ENCODE measurements at regions not wholly inside any gene's neighbourhood (a gene's known extent, or its start where the extent isn't known, plus 50 kb on each side); places are given as distances from the start of the nearest gene placed in this dataset.

DNA sequence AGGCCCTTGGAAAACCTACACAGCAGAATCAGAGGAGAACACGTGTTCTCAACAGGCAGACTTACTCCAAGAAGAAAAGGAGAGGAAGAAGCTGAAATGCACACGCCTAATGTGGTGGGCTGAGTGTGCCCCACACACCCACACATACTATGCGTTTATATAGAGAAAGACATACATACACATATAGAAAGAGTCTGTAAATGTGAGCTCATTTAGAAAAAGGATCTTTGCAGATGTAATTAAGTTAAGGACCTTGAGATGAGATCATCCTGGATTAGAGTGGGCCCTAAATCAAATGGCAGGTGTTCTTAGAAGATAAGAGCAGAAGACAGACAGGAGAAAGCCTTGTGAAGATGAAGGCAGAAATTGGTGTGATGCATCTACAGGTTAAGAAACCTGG, 87.2 kb upstream of the KLF3 start:
- no peak overlapping the region for H3K27ac ChIP-seq (ENCODE audit: low read depth, low read length)
- WGBS, 3 donors = 89 to 97% (median 95%) methylated on average over 3 of the region's 3 CpGs

DNA sequence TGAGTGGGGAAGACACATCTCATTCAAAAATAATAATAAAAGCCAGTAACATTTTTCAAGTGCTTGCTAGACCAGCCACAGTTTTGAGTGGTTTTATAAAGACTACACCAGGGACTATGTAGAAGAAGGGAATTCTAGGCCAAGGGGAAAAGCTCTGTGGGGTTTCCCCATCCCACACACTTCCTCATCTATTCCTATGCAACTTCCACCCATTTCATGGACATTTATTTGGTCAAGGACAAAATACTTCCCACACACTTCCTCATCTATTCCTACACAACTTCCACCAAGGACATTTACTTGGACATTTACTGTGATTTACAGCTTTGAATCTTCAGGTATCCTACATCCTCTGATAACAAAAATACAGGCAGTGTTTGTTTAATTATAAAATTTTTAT, 86.5 kb upstream of the KLF3 start:
- no peak overlapping the region for H3K27ac ChIP-seq (ENCODE audit: low read depth, low read length)

DNA sequence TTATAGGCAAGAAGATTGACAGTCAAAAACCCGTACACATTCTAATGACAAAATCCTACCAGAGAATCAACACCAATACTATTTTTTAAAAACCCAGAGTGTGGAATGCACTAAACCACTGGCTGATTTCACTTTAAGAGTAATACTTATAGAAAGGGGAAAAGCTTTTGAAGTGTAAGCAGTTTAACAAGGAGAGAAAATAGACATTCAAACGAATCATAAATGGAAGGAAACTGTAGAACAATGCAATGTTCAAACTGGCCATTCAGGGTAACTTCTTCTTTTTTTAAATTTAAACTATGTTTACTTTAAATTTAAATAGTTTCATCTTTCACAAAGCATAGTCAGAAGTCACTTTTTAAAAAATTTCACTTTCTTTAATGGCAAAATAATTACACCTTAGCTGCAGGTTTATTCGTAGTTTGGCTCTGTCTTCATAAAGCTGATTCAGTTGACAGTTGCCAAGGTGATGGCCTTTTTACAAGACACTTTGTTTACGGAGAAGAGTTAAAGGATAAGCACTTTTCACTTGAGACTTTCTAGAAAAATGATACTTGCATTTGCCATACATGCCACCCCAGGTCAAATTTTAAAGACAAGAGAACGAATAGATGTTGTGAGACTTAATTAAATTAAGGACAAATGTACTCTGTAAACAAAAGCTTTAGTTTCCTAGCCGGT, 82.4 kb upstream of the KLF3 start:
- 54 to 64% (median 63%) methylated on average over 6 of the region's 6 CpGs for WGBS, 3 donors
- H3K27ac ChIP-seq (ENCODE audit: low read depth, low read length) = no peak overlapping the region

DNA sequence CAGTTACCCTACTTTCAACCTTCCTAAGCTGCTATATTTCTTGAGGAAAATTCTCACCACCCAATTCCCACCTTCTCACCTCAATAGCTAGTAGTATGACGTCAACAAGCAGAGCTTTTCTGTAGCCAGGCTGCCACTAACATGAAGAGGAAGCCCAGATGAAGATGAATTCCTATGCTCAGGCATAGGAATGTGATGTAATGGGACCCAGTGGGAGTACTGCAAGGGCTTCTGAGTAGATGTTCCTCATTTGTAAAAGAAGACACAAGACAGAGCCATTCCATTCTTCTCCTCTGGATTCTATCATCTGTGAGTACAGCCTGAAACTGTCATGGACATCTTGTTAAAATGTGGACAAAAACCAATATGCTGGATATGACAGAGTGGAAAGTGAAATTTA, 81.6 kb upstream of the KLF3 start:
- WGBS, 3 donors = 63 to 84% (median 72%) methylated on average over 1 of the region's 1 CpG
- H3K27ac ChIP-seq (ENCODE audit: low read depth, low read length) = no peak overlapping the region

DNA sequence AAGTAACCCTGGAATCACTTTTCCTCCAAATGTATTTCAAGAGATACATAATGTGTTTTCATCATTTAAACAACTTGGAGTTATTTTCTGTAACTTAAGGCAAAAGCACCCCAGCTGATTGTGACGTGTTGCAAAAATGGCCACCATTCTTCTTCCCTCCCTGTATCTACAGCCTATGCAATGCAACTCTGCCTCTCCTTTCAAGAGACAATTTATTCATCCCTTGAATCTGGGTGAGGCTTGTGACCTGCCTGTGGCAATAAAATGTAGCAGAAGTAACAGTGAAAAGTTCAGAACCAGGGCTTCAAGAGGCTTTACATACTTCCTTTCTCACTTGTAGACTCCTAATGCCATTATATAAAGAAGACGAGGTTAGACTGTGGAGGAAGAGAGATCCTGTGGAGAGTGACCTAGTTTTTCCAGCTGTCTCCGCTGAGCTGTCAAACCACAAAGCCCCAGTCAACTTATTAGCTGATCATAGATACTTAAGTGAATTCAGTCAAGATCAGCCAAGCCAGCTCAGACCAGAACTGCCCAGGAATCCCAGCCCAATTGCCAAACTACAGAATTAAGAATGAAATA, 81.0 kb upstream of the KLF3 start:
- H3K27ac ChIP-seq (ENCODE audit: low read depth, low read length) = no peak overlapping the region
- 58 to 80% (median 75%) methylated on average over 3 of the region's 3 CpGs for WGBS, 3 donors

DNA sequence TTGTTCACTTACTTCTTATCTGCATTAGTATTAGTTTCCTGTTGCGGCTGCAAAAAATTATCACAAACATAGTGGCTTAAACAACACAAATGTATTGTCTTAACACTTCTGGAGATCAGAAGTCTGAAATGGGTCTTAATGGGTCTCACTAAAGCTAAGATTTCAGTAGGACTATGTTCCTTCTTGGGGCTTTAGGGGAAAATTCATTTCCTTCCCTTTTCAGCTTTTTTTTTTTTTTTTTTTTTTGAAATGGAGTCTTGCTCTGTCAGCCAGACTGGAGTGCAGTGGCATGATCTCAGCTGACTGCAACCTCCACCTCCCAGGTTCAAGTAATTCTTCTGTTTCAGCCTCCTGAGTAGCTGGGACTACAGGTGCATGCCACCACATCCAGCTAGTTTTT, 78.1 kb upstream of the KLF3 start:
- H3K27ac ChIP-seq (ENCODE audit: low read depth, low read length) = no peak overlapping the region
- 62 to 95% (median 81%) methylated on average over 1 of the region's 1 CpG for WGBS, 3 donors

DNA sequence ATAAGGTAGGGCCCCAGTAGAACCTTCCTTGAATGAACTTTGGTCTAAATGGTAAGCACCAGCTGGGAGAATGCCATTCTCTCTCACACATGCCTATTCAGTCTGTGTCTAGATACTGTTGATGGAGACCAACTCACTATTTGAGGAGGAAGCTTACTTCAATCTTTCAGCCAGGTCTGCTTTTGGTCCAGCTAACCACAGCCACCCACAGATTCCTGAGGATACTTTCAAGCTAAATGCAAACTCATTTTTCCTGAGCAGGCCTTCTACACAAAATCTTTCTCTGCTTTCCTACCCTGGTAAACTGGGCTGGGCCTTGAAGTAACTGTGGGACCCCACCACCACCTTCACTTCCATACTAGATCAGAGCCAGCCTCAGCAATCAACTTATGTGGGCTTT, 76.9 kb upstream of the KLF3 start:
- no peak overlapping the region for H3K27ac ChIP-seq (ENCODE audit: low read depth, low read length)

DNA sequence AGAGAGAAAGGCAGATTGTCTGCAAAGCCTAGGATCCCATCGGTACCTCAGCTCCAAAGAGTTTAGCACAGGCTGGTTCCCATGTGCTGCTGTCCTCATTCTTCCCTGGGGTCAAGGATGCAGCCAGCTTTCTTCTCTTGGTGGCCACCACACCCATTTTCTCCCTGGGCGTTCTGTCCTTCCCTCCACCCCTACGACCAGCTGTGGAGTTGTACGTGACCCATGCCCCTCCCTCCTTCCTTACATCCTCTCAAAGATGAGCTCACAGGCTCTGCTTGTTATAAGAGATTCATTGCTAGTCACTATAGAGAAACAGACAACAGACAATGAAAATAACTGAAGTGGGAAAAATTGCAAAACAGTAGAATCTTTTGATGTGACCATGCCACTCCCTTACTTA, 74.0 kb upstream of the KLF3 start:
- WGBS, 3 donors = 57 to 74% (median 60%) methylated on average over 4 of the region's 4 CpGs

DNA sequence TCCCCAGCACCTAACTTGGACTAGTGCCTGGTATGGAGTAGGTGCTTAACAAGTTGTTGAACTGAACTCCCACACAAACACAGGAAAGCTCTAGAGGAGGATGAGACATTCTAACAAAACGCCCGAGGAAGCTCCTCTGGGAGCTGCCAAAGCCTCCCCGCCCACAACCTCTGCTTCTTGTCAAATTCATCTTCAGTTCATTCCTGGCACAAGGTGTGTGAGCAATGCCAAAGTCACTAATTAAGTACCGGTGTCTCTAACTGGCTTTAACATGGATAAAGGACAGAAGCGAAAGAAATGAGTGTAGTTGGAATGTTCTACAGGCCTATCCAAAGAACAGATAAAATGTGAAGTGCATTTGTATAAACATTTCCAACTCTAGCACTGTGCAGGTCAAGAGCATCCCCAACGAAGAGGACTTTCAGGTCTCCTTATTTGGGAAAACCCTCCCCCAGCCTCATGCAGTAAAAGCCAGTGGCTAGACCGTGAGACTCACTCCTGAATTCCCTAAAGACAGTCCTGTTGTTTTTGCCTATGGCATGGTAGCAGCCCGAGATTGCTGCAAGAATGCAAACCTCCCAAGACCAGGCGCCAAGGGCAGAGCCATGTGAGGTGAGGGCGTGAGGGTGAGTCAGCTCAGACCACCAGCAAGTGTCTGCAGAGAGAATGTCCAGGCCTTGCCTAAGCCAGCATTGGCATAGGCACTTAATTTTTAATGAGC, 72.2 kb upstream of the KLF3 start:
- 59 to 74% (median 59%) methylated on average over 10 of the region's 10 CpGs for WGBS, 3 donors
- no peak overlapping the region for H3K27ac ChIP-seq (ENCODE audit: low read depth, low read length)

More for the DNA sequence above, 74.0 kb upstream of the KLF3 start:
- H3K27ac ChIP-seq (ENCODE audit: low read depth, low read length) = no peak overlapping the region

DNA sequence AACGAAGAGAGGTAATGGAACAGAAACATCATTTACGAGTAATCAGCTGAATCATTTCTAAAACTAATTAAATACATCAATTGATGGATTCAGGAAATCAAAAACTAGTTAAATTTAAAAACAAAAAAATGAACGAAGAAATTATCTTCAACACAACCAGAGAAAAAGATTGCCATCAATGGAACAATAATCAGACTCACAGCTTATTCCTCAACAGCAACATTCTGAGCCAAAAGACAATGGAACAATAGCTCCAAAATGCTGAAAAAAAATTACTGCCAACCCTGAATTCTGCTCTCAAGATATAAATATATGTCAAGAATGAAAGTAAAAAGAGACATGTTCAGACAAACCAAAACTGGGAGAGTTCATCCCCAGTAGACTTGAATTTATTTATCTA, 65.5 kb upstream of the KLF3 start:
- H3K27ac ChIP-seq (ENCODE audit: low read depth, low read length) = no peak overlapping the region
- WGBS, 3 donors = 91 to 94% (median 93%) methylated on average over 3 of the region's 3 CpGs

DNA sequence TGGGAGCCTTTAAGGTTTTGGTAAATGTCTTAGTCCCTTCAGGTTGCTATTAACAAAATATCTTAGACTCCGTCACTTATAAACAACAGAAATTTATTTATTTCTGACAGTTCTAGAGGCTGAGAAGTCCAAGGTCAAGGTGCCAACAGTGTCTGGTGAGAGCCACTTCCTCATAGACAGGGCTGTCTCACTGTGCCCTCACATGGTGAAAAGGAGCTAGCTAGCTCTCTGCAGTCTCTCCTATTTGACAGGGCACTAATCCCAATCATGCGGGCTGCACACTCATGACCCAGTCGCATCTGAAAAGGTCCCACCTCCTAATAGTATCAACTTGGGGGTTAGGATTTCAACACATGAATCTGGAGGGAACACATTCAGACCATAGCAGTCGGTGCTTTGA, 63.4 kb upstream of the KLF3 start:
- WGBS, 3 donors = 76 to 85% (median 79%) methylated on average over 4 of the region's 4 CpGs
- H3K27ac ChIP-seq (ENCODE audit: low read depth, low read length) = no peak overlapping the region

DNA sequence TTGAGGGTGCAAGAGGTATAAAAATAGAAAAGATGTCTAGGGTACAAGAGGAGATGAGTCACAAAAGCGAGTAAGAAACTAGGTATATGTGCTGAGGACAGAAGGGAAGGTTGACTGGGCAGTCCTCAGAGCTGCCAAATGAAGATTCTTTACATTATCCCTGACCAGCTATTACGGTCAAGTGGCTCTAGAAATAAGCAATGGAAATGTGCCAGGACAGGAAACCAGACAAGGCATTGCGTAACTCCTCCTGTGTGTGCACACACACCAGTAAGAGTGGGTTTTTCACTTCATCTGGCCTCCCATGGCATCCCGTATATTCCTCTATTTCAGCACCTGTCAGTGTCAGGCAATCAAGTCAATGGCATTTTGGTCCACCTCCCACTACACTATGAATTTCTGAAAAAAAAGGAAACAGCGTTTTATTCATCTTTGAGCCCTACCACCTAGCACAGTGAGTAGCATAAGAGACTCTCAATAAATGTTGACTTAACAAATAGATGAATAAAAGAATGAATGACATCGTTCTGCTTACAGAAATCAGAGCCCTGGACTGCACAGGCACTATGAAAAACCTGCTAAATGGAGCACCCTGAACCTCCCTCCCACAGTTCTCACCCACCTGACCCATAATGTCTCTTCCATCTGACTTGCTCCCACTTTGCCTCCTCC, 62.6 kb upstream of the KLF3 start:
- no peak overlapping the region for H3K27ac ChIP-seq (ENCODE audit: low read depth, low read length)
- WGBS, 3 donors = 36 to 60% (median 41%) methylated on average over 6 of the region's 6 CpGs

DNA sequence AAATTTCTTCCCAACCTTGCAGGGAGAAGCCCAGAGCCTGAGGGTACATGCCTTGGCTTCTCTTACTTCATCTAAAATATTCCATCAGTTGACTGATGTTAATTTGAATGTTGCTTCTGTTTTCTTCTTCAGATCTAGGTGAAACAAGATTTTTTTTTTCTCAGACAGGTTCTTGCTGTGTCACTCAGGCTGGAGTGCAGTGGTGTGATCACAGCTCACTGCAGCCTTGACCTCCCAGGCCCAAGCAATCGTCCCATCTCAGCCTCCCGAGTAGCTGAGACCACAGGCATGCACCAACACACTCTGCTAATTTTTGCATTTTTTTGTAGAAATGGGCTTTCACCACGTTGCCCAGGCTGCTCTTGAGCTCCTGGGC, 62.1 kb upstream of the KLF3 start:
- no peak overlapping the region for H3K27ac ChIP-seq (ENCODE audit: low read depth, low read length)
- 85 to 91% (median 87%) methylated on average over 3 of the region's 3 CpGs for WGBS, 3 donors

DNA sequence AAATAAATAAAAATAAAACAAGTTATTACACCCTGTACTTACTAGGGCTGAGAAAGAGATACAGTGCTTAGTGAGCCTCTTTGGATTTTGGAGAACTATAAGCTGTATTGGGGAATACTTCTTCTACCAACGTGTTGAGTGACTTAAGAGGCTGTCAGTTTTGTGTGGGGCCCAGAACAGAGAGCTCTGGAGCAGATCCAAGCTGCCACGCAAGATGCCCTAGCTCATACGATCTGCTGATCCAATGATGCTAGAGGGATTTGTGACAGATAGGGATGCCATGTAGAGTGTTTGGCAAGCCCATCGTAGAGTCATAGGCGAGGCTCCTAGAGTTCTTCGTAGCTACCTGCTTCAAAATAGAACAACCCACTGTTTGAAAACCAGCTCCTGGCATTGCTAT, 60.3 kb upstream of the KLF3 start:
- WGBS, 3 donors = 92 to 95% (median 93%) methylated on average over 6 of the region's 6 CpGs
- no peak overlapping the region for H3K27ac ChIP-seq (ENCODE audit: low read depth, low read length)

DNA sequence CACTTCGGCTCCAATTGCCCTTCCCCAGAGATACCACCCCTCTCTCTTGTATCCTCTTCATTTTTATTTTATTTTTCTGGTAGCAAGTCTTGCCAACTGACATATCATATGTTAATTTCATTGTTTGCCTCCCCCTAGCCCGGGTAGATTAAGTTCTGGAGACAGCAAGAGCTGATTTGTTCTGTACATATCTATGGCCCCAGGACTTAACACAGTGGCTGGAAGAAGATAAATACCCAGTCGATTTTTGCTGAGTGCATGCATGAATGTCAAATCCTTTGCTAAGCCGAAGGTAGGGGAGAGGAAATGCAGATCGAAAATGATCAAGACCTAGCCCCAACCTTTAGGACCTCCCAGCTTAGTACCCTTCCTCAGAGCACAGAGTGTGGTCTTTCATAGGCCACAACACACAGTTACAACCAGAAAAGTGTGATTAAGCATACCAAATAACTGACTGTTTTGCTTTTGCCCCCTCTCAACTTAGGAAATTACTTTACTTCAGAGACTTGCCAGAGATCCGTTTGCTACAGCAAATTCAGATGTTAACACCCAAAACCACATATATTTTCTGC, 58.7 kb upstream of the KLF3 start:
- no peak overlapping the region for H3K27ac ChIP-seq (ENCODE audit: low read depth, low read length)
- 48 to 63% (median 62%) methylated on average over 6 of the region's 6 CpGs for WGBS, 3 donors

DNA sequence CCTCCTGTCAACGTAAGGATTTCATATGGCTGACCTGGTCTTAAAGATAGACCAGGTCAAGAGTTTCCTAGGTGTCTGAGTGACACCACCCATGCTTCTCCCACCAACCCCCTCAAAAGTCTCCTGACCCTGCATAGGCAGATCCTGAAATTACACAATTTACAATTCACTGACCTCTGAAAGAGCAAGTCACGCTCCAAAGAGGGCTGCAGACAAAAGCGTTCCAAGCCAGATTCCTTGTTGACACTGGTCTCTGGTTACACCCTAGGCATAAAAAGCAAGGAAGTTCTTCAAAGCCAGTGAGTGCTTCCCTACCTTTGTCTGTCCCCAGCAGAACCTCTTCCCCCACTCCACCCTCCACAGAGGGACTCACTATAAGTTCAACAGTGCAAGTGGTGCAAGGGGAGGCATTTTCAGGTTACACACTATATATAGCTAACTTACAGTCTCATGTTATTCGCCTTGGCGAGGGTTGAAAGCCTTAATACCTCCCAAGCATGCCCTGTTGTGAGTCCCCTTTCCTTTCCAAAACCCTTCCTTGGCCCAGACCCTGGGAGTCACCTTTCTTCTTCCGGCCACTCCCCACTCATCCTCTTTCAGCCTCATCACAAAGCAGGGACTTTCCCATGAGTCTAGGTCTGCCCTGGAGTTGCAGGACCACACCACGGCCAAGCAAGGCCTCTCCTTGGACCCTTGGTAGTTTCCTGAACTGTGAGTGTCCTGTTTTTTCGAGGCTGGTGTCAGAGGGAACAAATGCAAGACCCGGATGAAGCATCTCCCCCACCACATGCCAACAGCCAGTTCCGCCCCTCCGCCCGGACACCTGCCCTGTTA, 58.0 kb upstream of the KLF3 start:
- no peak overlapping the region for H3K27ac ChIP-seq (ENCODE audit: low read depth, low read length)
- 80 to 88% (median 80%) methylated on average over 12 of the region's 12 CpGs for WGBS, 3 donors

DNA sequence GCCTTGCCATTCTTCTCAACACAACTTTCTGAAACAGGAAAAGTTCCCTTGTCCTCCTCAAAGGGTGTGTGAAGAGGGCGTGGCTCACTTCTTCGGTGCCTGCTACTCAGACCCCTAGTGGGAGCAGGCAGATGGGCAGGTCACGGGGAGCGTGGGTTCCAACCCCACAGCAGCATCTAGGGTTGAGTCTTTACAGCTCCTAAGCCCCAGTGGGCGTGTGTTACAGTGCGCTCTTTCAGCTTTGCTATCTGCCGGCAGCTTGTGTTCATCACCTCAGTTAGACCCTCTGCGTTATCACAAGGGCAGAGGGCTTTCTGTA, 57.5 kb upstream of the KLF3 start:
- 91 to 95% (median 92%) methylated on average over 8 of the region's 8 CpGs for WGBS, 3 donors
- H3K27ac ChIP-seq (ENCODE audit: low read depth, low read length) = no peak overlapping the region

DNA sequence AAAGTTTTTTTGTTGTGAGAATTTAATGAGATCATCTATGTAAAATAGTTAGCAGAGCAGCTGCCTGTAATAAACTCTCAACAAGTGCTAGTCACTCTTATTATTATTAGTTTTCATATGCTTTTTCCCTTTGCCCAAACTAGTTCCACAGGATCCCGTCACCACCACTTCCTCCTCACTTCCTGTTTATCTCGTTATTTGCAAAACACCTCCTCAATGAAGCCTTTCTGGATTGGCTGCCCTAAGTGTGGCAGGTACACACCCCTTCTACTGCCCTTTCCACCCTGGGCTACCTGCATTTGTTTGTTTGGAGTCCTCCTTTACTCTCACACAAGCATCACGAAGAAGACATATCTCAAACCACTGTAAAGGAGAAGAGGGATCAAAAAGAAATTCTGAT, 54.4 kb upstream of the KLF3 start:
- H3K27ac ChIP-seq (ENCODE audit: low read depth, low read length) = no peak overlapping the region
- WGBS, 3 donors = 55 to 70% (median 60%) methylated on average over 3 of the region's 3 CpGs

DNA sequence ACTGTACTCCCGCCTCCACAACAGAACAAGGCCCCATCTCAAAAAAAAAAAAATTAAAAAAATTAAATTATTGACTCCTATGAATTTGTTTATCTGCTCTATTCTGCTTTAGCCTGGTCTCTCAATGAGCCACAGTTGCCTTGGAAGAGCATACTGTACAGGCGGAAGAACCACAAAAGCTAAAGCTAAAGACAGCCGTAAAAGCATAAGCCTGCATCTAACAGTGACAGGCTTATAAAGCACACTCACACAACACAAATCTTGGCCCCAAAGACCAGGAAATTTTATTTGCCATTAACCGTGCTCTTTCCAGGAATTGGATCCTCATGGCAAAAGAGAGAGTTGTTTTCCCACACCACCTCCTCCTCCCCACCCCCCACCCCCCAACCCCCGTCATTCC, 53.5 kb upstream of the KLF3 start:
- 56 to 84% (median 78%) methylated on average over 5 of the region's 5 CpGs for WGBS, 3 donors
- H3K27ac ChIP-seq (ENCODE audit: low read depth, low read length) = no peak overlapping the region
